ENCODE measurements at regions not wholly inside any gene's neighbourhood (a gene's known extent, or its start where the extent isn't known, plus 50 kb on each side); places are given as distances from the start of the nearest gene placed in this dataset.

- Histone ChIP-seq H3K4me3 (no peak overlapping the region), H3K9me3 (no peaks in the 10 kb centered on the region), H3K27me3 (no peaks in the 10 kb centered on the region), H3K27ac (no peak overlapping the region), H3K4me1 (no peaks in the 10 kb centered on the region), H3K36me3 (no peaks in the 10 kb centered on the region)
- DNase-seq = no peak
- no peak for ATAC-seq
- TF ChIP-seq CTCF (IDR thresholded peaks at IDR 0.05) = no peak
- intact Hi-C loops (cut with DNase I) = no loop called here
These were observed 342.5 kb upstream of the ADGRL2 start for GRCh38 chr1:81458186-81458585.

GRCh38 chr1:81455481-81455880, 345.3 kb upstream of the ADGRL2 start:
- no peak overlapping the region for H3K27ac ChIP-seq
- intact Hi-C loops (cut with DNase I) = no loop called here
- no peaks in the 10 kb centered on the region for H3K4me1 ChIP-seq
- H3K9me3 ChIP-seq = no peaks in the 10 kb centered on the region
- no peaks in the 10 kb centered on the region for H3K36me3 ChIP-seq
- ATAC-seq = no peak
- no peaks in the 10 kb centered on the region for H3K27me3 ChIP-seq
- no peak overlapping the region for H3K4me3 ChIP-seq
- DNase-seq = no peak
- TF ChIP-seq CTCF (IDR thresholded peaks at IDR 0.05) = no peak

GRCh38 chr1:81453971-81454370, 346.8 kb upstream of the ADGRL2 start:
- no peak for DNase-seq
- intact Hi-C loops (cut with DNase I) = no loop called here
- no peak for ATAC-seq

GRCh38 chr1:81453367-81453703, 347.4 kb upstream of the ADGRL2 start:
- ATAC-seq (no peak), DNase-seq (no peak)
- Histone ChIP-seq H3K4me3 (no peak overlapping the region), H3K9me3 (no peaks in the 10 kb centered on the region), H3K4me1 (no peaks in the 10 kb centered on the region), H3K27ac (no peak overlapping the region), H3K27me3 (no peaks in the 10 kb centered on the region), H3K36me3 (no peaks in the 10 kb centered on the region)
- no peak for TF ChIP-seq CTCF (IDR thresholded peaks at IDR 0.05)
- intact Hi-C loops (cut with DNase I) = no loop called here

More at GRCh38 chr1:81453971-81454370, 346.8 kb upstream of the ADGRL2 start:
- no peak overlapping the region for H3K4me3 ChIP-seq
- H3K4me1 ChIP-seq = no peaks in the 10 kb centered on the region
- H3K27me3 ChIP-seq = no peaks in the 10 kb centered on the region
- no peaks in the 10 kb centered on the region for H3K36me3 ChIP-seq
- H3K9me3 ChIP-seq = no peaks in the 10 kb centered on the region
- no peak for TF ChIP-seq CTCF (IDR thresholded peaks at IDR 0.05)
- H3K27ac ChIP-seq = no peak overlapping the region

GRCh38 chr1:81452693-81453366, 347.9 kb upstream of the ADGRL2 start:
- H3K4me1 ChIP-seq = no peaks in the 10 kb centered on the region
- H3K9me3 ChIP-seq = no peaks in the 10 kb centered on the region
- intact Hi-C loops (cut with DNase I) = no loop called here

More at GRCh38 chr1:81452693-81453366, 347.9 kb upstream of the ADGRL2 start:
- no peaks in the 10 kb centered on the region for H3K36me3 ChIP-seq
- DNase-seq = no peak
- no peaks in the 10 kb centered on the region for H3K27me3 ChIP-seq
- ATAC-seq = no peak
- no peak overlapping the region for H3K4me3 ChIP-seq
- TF ChIP-seq CTCF (IDR thresholded peaks at IDR 0.05) = no peak
- H3K27ac ChIP-seq = no peak overlapping the region
